Upper lobe of left lung (tissue), 6 donors: ENCODE measurements at regions not wholly inside any gene's neighbourhood (a gene's known extent, or its start where the extent isn't known, plus 50 kb on each side); places are given as distances from the start of the nearest gene placed in this dataset.

Experiments used
- ATAC-seq, 2 donors: fragments of 200-7000 bp; cut with Tn5 transposase; one replicate each; pipeline ENCODE4 v1.9.1; 2022; ENCODE audit warnings: mild to moderate bottlenecking in 2 of 2, moderate library complexity in 2 of 2; ENCODE audit not compliant: low FRiP score in 2 of 2
- DNase-seq, 2 donors: peaks; one replicate each; pipeline ENCODE4 v3.0.0-alpha.2; 2019 to 2020
- H3K27ac ChIP-seq, 4 donors: fragments of 200-600 bp; sonication (generic); one replicate each; pipeline ENCODE4 v1.5.1; 2016 to 2019
- H3K27me3 ChIP-seq, 4 donors: fragments of 200-600 bp; sonication (generic); one replicate each; pipeline ENCODE4 v1.5.1; 2017 to 2019
- H3K36me3 ChIP-seq, 4 donors: fragments of 200-600 bp; sonication (generic); one replicate each; pipeline ENCODE4 v1.5.1; 2016 to 2019
- H3K4me1 ChIP-seq, 4 donors: fragments of 200-600 bp; sonication (generic); one replicate each; pipeline ENCODE4 v1.5.1; 2018 to 2019
- H3K4me3 ChIP-seq, 4 donors: fragments of 200-600 bp; sonication (generic); one replicate each; pipeline ENCODE4 v1.5.1; 2017 to 2019; ENCODE audit warnings: mild to moderate bottlenecking in 2 of 4, moderate library complexity in 1 of 4
- H3K9me3 ChIP-seq, 4 donors: fragments of 200-600 bp; sonication (generic); one replicate each; pipeline ENCODE4 v1.5.1; 2018 to 2019
- CTCF ChIP-seq, 6 experiments: fragments of 450-650 bp in 4 of 6; fragments of 200-600 bp in 2 of 6; sonication (generic) in 2 of 6; IDR thresholded peaks; one replicate each; pipeline ENCODE4 v1.5.1; 2016 to 2019; ENCODE audit warnings: antibody characterized with exemption in 6 of 6
- EP300 ChIP-seq, 4 donors: sonication (generic); formaldehyde crosslinking; IDR thresholded peaks; one replicate each; pipeline ENCODE4 v1.5.1; 2017; ENCODE audit warnings: antibody characterized with exemption in 4 of 4, control low read depth in 2 of 4
- POLR2A ChIP-seq, 4 donors: fragments of 450-650 bp; IDR thresholded peaks; one replicate each; pipeline ENCODE4 v1.5.1; 2016 to 2017; ENCODE audit warnings: antibody characterized with exemption in 4 of 4, mild to moderate bottlenecking in 2 of 4
- POLR2AphosphoS5 ChIP-seq, 2 donors: sonication (generic); formaldehyde crosslinking; IDR thresholded peaks; one replicate each; pipeline ENCODE4 v1.5.1; 2017; ENCODE audit warnings: antibody characterized with exemption in 2 of 2
- WGBS, 2 donors: methylation state at CpG; one replicate each; pipeline ENCODE4 v1.1.5; 2017 to 2018; 5-methylcytosine and 5-hydroxymethylcytosine counted together
- donor health status: DM: no; HTN: no; CAD: no; lungs with moderate emphysema.
- donor health status: DM: no; HTN: yes; CAD: no; lungs with severe emphysema.

- Histone ChIP-seq H3K9me3 (no peaks in the 10 kb centered on the region), H3K27ac (no peak overlapping the region), H3K36me3 (no peaks in the 10 kb centered on the region), H3K27me3 (no peaks in the 10 kb centered on the region), H3K4me1 (no peaks in the 10 kb centered on the region), H3K4me3 (no peak overlapping the region)
- 13 to 22% methylated on average over 1 of the region's 1 CpG for WGBS, 2 donors
- DNase-seq: no peak
- no peak for ATAC-seq
- TF ChIP-seq EP300 (IDR thresholded peaks at IDR 0.05): no peak
- no peak for TF ChIP-seq CTCF (IDR thresholded peaks at IDR 0.05)
- no peak for TF ChIP-seq POLR2AphosphoS5 (IDR thresholded peaks at IDR 0.05)
- TF ChIP-seq POLR2A (IDR thresholded peaks at IDR 0.05): no peak
These were observed 502.3 kb downstream of the RBFOX1 start for GRCh38 chr16:7834771-7835431.

GRCh38 chr16:7820816-7821215, 488.2 kb downstream of the RBFOX1 start:
- WGBS, 2 donors: 55 to 59% methylated on average over 4 of the region's 4 CpGs

GRCh38 chr16:7805686-7806396, 473.2 kb downstream of the RBFOX1 start:
- no peaks in the 10 kb centered on the region for H3K4me1 ChIP-seq
- H3K9me3 ChIP-seq: no peaks in the 10 kb centered on the region
- no peak overlapping the region for H3K27ac ChIP-seq
- no peak overlapping the region for H3K4me3 ChIP-seq
- no peaks in the 10 kb centered on the region for H3K27me3 ChIP-seq
- no peaks in the 10 kb centered on the region for H3K36me3 ChIP-seq
- TF ChIP-seq POLR2A (IDR thresholded peaks at IDR 0.05) (no peak), POLR2AphosphoS5 (IDR thresholded peaks at IDR 0.05) (no peak), CTCF (IDR thresholded peaks at IDR 0.05) (no peak), EP300 (IDR thresholded peaks at IDR 0.05) (no peak)
- WGBS, 2 donors: 65 to 66% methylated on average over 8 of the region's 8 CpGs
- ATAC-seq (no peak), DNase-seq (no peak)

More at GRCh38 chr16:7820816-7821215, 488.2 kb downstream of the RBFOX1 start:
- Histone ChIP-seq H3K27ac (no peak overlapping the region), H3K4me3 (no peak overlapping the region), H3K9me3 (no peaks in the 10 kb centered on the region), H3K4me1 (no peaks in the 10 kb centered on the region), H3K36me3 (no peaks in the 10 kb centered on the region), H3K27me3 (no peaks in the 10 kb centered on the region)
- DNase-seq (no peak), ATAC-seq (no peak)
- TF ChIP-seq POLR2AphosphoS5 (IDR thresholded peaks at IDR 0.05) (no peak), CTCF (IDR thresholded peaks at IDR 0.05) (no peak), POLR2A (IDR thresholded peaks at IDR 0.05) (no peak), EP300 (IDR thresholded peaks at IDR 0.05) (no peak)

- Histone ChIP-seq H3K27ac (no peak overlapping the region), H3K27me3 (no peaks in the 10 kb centered on the region), H3K4me1 (no peaks in the 10 kb centered on the region), H3K4me3 (no peak overlapping the region), H3K9me3 (no peaks in the 10 kb centered on the region), H3K36me3 (no peaks in the 10 kb centered on the region)
- WGBS, 2 donors: 76 to 79% methylated on average over 10 of the region's 10 CpGs
- no peak for TF ChIP-seq POLR2AphosphoS5 (IDR thresholded peaks at IDR 0.05)
- TF ChIP-seq POLR2A (IDR thresholded peaks at IDR 0.05): no peak
- no peak for TF ChIP-seq CTCF (IDR thresholded peaks at IDR 0.05)
- TF ChIP-seq EP300 (IDR thresholded peaks at IDR 0.05): no peak
- DNase-seq (no peak), ATAC-seq (no peak)
These were observed 472.1 kb downstream of the RBFOX1 start for GRCh38 chr16:7804635-7805195.
